ENCODE measurements at regions not wholly inside any gene's neighbourhood (a gene's known extent, or its start where the extent isn't known, plus 50 kb on each side); places are given as distances from the start of the nearest gene placed in this dataset.

- Histone ChIP-seq H3K4me1 (no peaks in the 10 kb centered on the region), H3K36me3 (no peaks in the 10 kb centered on the region)
Measured at GRCh38 chr4:120304801-120305200, 238.2 kb upstream of the MAD2L1 start.

GRCh38 chr4:120299631-120300030 is 233.0 kb upstream of the MAD2L1 start:
- Histone ChIP-seq H3K4me1 (no peaks in the 10 kb centered on the region), H3K9me3 (no peaks in the 10 kb centered on the region), H3K4me3 (no peak overlapping the region), H3K27ac (no peak overlapping the region), H3K27me3 (no peaks in the 10 kb centered on the region), H3K36me3 (no peaks in the 10 kb centered on the region)
- DNase-seq (ENCODE audit: low spot score), result no peak
- no peak for TF ChIP-seq CTCF (IDR thresholded peaks at IDR 0.05)

More at GRCh38 chr4:120304801-120305200, 238.2 kb upstream of the MAD2L1 start:
- TF ChIP-seq CTCF (IDR thresholded peaks at IDR 0.05), result no peak
- no peaks in the 10 kb centered on the region for H3K27me3 ChIP-seq
- DNase-seq (ENCODE audit: low spot score), result no peak
- H3K27ac ChIP-seq, result no peak overlapping the region
- H3K4me3 ChIP-seq, result no peak overlapping the region
- no peaks in the 10 kb centered on the region for H3K9me3 ChIP-seq

- H3K9me3 ChIP-seq, result no peaks in the 10 kb centered on the region
- no peak for TF ChIP-seq CTCF (IDR thresholded peaks at IDR 0.05)
- no peaks in the 10 kb centered on the region for H3K27me3 ChIP-seq
- no peak for DNase-seq (ENCODE audit: low spot score)
- H3K36me3 ChIP-seq, result no peaks in the 10 kb centered on the region
- no peaks in the 10 kb centered on the region for H3K4me1 ChIP-seq
- no peak overlapping the region for H3K27ac ChIP-seq
- H3K4me3 ChIP-seq, result no peak overlapping the region
Measured at GRCh38 chr4:120293341-120293740, 226.7 kb upstream of the MAD2L1 start.

GRCh38 chr4:120291541-120291940 is 224.9 kb upstream of the MAD2L1 start:
- H3K27ac ChIP-seq, result no peak overlapping the region
- DNase-seq (ENCODE audit: low spot score), result no peak
- no peak overlapping the region for H3K4me3 ChIP-seq
- H3K36me3 ChIP-seq, result no peaks in the 10 kb centered on the region
- no peaks in the 10 kb centered on the region for H3K9me3 ChIP-seq
- TF ChIP-seq CTCF (IDR thresholded peaks at IDR 0.05), result no peak
- H3K4me1 ChIP-seq, result no peaks in the 10 kb centered on the region
- H3K27me3 ChIP-seq, result no peaks in the 10 kb centered on the region

GRCh38 chr4:120290553-120290952 is 223.9 kb upstream of the MAD2L1 start:
- Histone ChIP-seq H3K27me3 (no peaks in the 10 kb centered on the region), H3K4me1 (no peaks in the 10 kb centered on the region), H3K9me3 (no peaks in the 10 kb centered on the region), H3K4me3 (no peak overlapping the region), H3K36me3 (no peaks in the 10 kb centered on the region), H3K27ac (no peak overlapping the region)
- no peak for TF ChIP-seq CTCF (IDR thresholded peaks at IDR 0.05)
- DNase-seq (ENCODE audit: low spot score), result no peak

GRCh38 chr4:120286813-120287212 is 220.2 kb upstream of the MAD2L1 start:
- Histone ChIP-seq H3K4me3 (no peak overlapping the region), H3K9me3 (no peaks in the 10 kb centered on the region), H3K27ac (no peak overlapping the region), H3K27me3 (no peaks in the 10 kb centered on the region), H3K4me1 (no peaks in the 10 kb centered on the region), H3K36me3 (no peaks in the 10 kb centered on the region)
- TF ChIP-seq CTCF (IDR thresholded peaks at IDR 0.05), result no peak
- DNase-seq (ENCODE audit: low spot score), result no peak

All from right atrium auricular region (tissue), 2 donors.